Neural cell (in vitro differentiated cells): ENCODE measurements at regions not wholly inside any gene's neighbourhood (a gene's known extent, or its start where the extent isn't known, plus 50 kb on each side); places are given as distances from the start of the nearest gene placed in this dataset.

Experiments
- EP300 ChIP-seq: fragments of 450-650 bp; conservative IDR thresholded peaks from 2 replicates; pipeline ENCODE4 v1.6.1; 2014; ENCODE audit warnings: antibody characterized with exemption, mild to moderate bottlenecking, moderate library complexity; ENCODE audit not compliant: poor library complexity, severe bottlenecking
- EZH2 ChIP-seq: fragments of 200-600, 300-800 bp; shearing (Covaris generic), sonication (generic); IDR thresholded peaks from 2 replicates; pipeline ENCODE4 v1.6.1; 2014; ENCODE audit warnings: antibody characterized with exemption, low read length, borderline replicate concordance, mild to moderate bottlenecking; ENCODE audit not compliant: insufficient read depth, poor library complexity, severe bottlenecking
- MXI1 ChIP-seq: fragments of 450-650 bp; conservative IDR thresholded peaks from 2 replicates; pipeline ENCODE4 v1.6.1; 2014; ENCODE audit warnings: antibody characterized with exemption, mild to moderate bottlenecking; ENCODE audit not compliant: poor library complexity, severe bottlenecking
- POLR2AphosphoS5 ChIP-seq: IDR thresholded peaks from 2 replicates; pipeline ENCODE4 v1.6.1; 2012
- RAD21 ChIP-seq: fragments of 450-650 bp; conservative IDR thresholded peaks from 2 replicates; pipeline ENCODE4 v1.6.1; 2014; ENCODE audit warnings: antibody characterized with exemption, mild to moderate bottlenecking, moderate library complexity
- SMC3 ChIP-seq: fragments of 450-650 bp; conservative IDR thresholded peaks from 2 replicates; pipeline ENCODE4 v1.6.1; 2014; ENCODE audit warnings: antibody characterized with exemption, mild to moderate bottlenecking, moderate library complexity; ENCODE audit not compliant: poor library complexity
- TAF1 ChIP-seq: IDR thresholded peaks from 2 replicates; pipeline ENCODE4 v1.6.1; 2012; ENCODE audit warnings: low read depth
- TF ChIP-seq, protein P1 (sequence below): IDR thresholded peaks from 2 replicates; pipeline ENCODE4 v1.6.1; 2012; ENCODE audit warnings: borderline replicate concordance
- TF ChIP-seq, protein P2 (sequence below): fragments of 450-650 bp; IDR thresholded peaks from 2 replicates; pipeline ENCODE4 v1.5.1; 2014; ENCODE audit warnings: antibody characterized with exemption, mild to moderate bottlenecking, moderate library complexity; ENCODE audit not compliant: poor library complexity, severe bottlenecking

DNA sequence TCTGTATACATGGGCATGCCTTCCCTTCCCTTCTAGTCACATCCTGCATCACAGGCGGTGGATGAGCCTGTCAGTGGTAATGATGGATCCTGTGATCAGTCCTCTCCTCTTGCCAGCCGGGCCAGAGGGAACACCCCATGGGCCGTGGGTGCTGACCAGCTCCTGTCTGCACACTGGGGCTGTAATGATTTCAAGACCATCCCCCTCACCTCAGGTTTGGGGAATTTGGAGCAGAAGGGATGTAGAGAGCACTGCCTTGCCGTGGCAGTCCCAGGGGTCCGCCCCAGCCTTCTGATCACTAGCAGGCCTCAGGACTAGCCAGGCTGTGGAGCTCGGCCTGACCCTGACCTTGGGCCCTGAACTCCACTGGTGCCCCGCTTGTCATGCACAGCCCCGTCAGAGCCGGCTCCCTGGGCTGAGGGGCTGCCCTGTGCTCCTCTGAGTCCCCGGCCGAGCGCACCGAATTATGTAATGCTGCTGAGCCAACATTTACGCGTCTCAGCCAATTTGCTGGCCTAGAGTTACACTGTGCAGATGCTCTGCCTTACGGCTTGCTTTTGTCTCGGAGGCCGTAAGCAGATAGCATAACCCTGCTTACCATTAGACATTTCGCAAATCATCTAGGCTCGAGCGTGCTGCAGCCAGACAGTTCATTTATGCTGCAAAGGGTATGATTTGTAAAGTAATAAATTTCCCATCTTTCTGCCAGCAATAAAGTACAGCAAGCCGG is 155.3 kb downstream of the MACROH2A1 start:
- TF ChIP-seq, protein P1, sequence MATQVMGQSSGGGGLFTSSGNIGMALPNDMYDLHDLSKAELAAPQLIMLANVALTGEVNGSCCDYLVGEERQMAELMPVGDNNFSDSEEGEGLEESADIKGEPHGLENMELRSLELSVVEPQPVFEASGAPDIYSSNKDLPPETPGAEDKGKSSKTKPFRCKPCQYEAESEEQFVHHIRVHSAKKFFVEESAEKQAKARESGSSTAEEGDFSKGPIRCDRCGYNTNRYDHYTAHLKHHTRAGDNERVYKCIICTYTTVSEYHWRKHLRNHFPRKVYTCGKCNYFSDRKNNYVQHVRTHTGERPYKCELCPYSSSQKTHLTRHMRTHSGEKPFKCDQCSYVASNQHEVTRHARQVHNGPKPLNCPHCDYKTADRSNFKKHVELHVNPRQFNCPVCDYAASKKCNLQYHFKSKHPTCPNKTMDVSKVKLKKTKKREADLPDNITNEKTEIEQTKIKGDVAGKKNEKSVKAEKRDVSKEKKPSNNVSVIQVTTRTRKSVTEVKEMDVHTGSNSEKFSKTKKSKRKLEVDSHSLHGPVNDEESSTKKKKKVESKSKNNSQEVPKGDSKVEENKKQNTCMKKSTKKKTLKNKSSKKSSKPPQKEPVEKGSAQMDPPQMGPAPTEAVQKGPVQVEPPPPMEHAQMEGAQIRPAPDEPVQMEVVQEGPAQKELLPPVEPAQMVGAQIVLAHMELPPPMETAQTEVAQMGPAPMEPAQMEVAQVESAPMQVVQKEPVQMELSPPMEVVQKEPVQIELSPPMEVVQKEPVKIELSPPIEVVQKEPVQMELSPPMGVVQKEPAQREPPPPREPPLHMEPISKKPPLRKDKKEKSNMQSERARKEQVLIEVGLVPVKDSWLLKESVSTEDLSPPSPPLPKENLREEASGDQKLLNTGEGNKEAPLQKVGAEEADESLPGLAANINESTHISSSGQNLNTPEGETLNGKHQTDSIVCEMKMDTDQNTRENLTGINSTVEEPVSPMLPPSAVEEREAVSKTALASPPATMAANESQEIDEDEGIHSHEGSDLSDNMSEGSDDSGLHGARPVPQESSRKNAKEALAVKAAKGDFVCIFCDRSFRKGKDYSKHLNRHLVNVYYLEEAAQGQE, result no peak
- TF ChIP-seq, protein P2, sequence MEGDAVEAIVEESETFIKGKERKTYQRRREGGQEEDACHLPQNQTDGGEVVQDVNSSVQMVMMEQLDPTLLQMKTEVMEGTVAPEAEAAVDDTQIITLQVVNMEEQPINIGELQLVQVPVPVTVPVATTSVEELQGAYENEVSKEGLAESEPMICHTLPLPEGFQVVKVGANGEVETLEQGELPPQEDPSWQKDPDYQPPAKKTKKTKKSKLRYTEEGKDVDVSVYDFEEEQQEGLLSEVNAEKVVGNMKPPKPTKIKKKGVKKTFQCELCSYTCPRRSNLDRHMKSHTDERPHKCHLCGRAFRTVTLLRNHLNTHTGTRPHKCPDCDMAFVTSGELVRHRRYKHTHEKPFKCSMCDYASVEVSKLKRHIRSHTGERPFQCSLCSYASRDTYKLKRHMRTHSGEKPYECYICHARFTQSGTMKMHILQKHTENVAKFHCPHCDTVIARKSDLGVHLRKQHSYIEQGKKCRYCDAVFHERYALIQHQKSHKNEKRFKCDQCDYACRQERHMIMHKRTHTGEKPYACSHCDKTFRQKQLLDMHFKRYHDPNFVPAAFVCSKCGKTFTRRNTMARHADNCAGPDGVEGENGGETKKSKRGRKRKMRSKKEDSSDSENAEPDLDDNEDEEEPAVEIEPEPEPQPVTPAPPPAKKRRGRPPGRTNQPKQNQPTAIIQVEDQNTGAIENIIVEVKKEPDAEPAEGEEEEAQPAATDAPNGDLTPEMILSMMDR, result no peak
- TF ChIP-seq MXI1 (no peak), EZH2 (no peak), RAD21 (no peak), POLR2AphosphoS5 (no peak), EP300 (no peak), TAF1 (no peak), SMC3 (no peak)
